GM12892 (cell line): ENCODE measurements at regions not wholly inside any gene's neighbourhood (a gene's known extent, or its start where the extent isn't known, plus 50 kb on each side); places are given as distances from the start of the nearest gene placed in this dataset.

Experiments used
- DNase-seq: peaks from one replicate; pipeline ENCODE4 v3.0.0; 2011; ENCODE audit not compliant: insufficient read length
- FAIRE-seq: peaks from 2 replicates; lab custom pipeline; 2011; peaks lifted over from hg19 to GRCh38; lab: Jason Lieb, UNC
- POLR2A ChIP-seq: IDR thresholded peaks from 2 replicates; pipeline ENCODE4 v1.6.1; 2011; ENCODE audit warnings: low read depth, low read length, control low read depth
- POLR2AphosphoS5 ChIP-seq: IDR thresholded peaks from 2 replicates; pipeline ENCODE4 v1.6.1; 2011; ENCODE audit warnings: low read depth, low read length, control low read depth
- TAF1 ChIP-seq: IDR thresholded peaks from 2 replicates; pipeline ENCODE4 v1.6.1; 2011; ENCODE audit warnings: low read depth, mild to moderate bottlenecking, control low read depth, low read length, borderline replicate concordance

GRCh38 chr1:4328402-4329071, 325.9 kb upstream of the AJAP1 start:
- FAIRE-seq, result no peak
- TF ChIP-seq POLR2AphosphoS5, result no peak
- TF ChIP-seq TAF1, result no peak
- no peak for TF ChIP-seq POLR2A
- no peak for DNase-seq

GRCh38 chr1:4330805-4331766, 323.3 kb upstream of the AJAP1 start:
- TF ChIP-seq TAF1 (no peak), POLR2A (no peak), POLR2AphosphoS5 (no peak)
- no peak for FAIRE-seq
- no peak for DNase-seq

GRCh38 chr1:4331767-4332163, 322.6 kb upstream of the AJAP1 start:
- TF ChIP-seq TAF1 (no peak), POLR2AphosphoS5 (no peak), POLR2A (no peak)
- FAIRE-seq (no peak), DNase-seq (no peak)

DNA sequence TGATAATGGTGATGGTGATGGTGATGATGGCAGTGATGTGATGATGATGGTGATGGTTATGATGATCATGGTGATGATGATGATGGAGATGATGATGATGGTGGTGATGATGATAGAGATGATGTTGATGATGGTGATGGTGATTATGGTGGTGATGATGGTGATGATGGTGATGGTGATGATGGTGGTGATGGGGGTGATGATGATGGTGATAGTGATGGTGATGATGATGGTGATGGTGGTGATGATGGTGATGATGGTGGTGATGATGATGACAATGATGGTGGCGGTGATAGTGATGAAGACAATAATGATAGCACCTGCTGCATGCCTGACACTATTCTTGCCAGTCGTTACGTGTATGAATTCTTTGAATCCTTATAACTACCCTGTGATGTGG, 317.9 kb upstream of the AJAP1 start:
- TF ChIP-seq POLR2AphosphoS5 (no peak), POLR2A (no peak), TAF1 (no peak)
- FAIRE-seq, result no peak
- no peak for DNase-seq

DNA sequence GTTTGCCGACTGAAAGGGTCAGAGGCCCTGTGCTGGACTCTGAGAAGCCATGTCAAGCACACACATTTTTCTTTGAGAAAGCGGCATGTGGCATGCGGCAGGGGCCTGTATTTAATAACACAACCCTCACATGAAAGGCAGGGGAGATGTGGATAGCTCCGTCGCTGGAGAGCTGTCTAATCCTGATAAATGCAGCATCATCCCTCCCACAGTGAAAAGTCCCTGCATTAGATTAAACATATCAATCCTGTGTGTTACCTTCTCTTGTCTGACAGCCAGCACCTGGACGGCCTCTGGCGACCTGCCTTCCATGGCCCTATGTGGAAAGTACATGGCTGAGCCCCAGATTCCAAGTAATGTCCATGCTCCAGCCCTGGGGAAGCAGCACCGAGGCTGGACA, 313.0 kb upstream of the AJAP1 start:
- no peak for TF ChIP-seq POLR2A
- TF ChIP-seq POLR2AphosphoS5, result no peak
- TF ChIP-seq TAF1, result no peak
- no peak for FAIRE-seq
- DNase-seq, result no peak

GRCh38 chr1:4344065-4344732, 310.2 kb upstream of the AJAP1 start:
- no peak for TF ChIP-seq TAF1
- no peak for TF ChIP-seq POLR2A
- no peak for TF ChIP-seq POLR2AphosphoS5
- DNase-seq (no peak), FAIRE-seq (no peak)

DNA sequence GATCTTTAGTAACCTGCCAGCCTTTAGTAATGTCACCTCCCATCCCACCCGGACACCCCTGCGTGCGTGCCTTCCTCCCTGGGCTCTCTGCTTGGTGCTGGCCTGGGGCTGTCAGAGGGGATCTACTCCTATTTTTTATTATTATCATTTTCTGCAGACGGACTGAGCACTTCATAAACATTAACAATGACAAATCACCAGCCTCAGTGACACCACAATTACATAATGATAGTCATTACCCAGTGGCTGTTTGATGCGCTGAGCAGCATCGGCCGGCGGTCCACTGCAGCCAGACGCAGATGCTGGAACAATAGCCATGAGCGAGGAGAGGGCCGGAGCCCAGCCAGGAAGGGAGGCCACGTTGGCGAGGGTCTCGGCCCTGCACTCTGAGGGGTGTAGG, 309.3 kb upstream of the AJAP1 start:
- FAIRE-seq, result no peak
- DNase-seq, result no peak
- no peak for TF ChIP-seq POLR2AphosphoS5
- TF ChIP-seq POLR2A, result no peak
- no peak for TF ChIP-seq TAF1

DNA sequence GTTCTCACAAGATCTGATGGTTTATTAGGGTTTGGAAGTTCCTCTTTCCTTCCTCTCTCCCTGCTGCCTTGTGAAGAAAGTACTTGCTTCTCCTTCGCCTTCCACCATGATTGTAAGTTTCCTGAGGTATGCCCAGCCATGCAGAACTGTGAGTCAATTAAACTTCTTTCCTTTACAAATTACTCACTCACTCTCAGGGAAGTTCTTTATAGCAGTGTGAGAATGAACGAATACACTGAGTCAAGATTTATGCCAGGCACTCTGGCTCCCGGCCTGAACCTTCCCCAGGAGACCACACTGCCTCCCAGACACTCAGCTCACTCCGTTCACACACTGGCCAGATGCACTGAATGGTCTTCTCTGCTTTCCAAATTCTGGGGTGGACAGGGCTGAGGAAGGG, 308.3 kb upstream of the AJAP1 start:
- FAIRE-seq (no peak), DNase-seq (no peak)
- TF ChIP-seq POLR2A (no peak), TAF1 (no peak), POLR2AphosphoS5 (no peak)

DNA sequence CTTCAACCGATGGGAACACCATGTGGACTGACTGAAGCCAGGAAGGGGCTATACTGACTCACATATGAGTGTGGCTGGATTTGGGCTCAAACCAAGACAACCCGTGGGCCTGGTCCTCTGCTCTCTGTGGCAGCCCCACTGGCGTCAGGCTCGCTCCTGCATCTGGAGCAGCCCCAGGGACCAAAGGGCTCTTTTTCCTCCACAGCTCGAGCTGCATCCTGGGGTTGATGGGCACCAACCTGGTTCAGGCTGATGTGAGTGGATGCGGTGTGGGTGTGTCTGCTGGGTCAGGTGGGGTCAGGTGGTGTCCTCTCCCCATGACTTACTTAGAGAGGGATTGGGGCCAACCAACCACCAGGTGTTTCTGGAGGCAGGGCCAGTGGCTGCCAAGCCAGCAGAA, 303.0 kb upstream of the AJAP1 start:
- no peak for DNase-seq
- no peak for FAIRE-seq
- TF ChIP-seq POLR2A (no peak), POLR2AphosphoS5 (no peak), TAF1 (no peak)

DNA sequence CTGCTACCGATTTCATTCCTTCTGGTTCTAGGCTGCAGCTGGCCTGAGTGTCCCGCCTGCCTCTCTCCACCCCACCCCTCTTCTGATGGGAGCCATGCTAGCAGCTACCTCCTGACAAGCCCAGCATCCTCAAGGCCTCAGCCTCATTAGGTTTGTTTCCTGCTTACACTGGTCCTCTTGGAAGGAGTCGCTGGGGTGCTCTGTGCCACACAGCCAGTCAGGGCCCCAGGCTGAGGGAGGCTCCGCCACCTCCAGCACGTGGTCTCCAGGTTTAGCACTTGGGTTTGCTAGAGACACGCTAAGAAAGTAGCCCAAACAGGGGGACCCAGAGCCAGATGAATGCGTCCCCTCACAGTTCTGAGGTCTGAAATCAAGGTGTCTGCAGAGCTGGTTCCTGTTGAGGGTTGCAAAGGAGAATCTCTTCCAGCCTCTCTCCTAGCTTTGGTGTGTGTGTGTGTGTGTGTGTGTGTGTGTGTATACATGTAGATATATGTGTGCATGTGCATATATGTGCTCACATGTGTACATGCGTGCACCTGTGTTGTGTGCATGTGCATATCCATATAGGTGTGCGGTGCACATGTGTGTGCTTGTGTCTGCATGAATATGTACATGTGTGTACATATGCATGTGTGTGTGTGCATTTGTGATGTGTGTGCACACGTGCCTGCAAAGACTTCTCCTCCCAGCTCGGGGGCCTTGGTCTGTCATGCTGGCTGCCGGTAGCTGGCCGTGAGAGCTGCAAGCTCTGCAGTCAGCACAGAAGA, 301.1 kb upstream of the AJAP1 start:
- DNase-seq, result no peak
- no peak for FAIRE-seq
- TF ChIP-seq POLR2A (no peak), TAF1 (no peak), POLR2AphosphoS5 (no peak)

DNA sequence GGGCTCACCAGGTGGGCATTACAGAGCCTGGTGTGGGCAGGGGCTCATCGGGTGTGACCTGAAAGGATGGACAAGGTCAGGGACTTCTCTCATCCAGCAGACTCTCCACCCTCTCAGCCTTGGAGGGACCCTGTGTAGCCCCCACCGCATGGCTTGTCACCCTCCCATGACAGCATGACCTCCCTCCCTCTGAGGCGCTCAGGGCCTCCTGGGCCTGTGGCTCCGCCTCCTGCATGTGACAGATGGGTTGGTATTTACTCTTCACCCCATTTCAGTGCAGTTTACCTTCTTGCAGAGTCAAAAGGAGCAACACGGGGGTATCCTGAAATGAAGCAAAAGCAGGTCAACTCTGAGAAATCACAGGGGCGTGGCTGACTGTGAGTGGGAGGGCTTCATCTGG, 298.6 kb upstream of the AJAP1 start:
- TF ChIP-seq TAF1 (no peak), POLR2A (no peak), POLR2AphosphoS5 (no peak)
- DNase-seq, result no peak
- FAIRE-seq, result no peak
